H9 (cell line): ENCODE measurements at regions not wholly inside any gene's neighbourhood (a gene's known extent, or its start where the extent isn't known, plus 50 kb on each side); places are given as distances from the start of the nearest gene placed in this dataset.

Experiments used
- DNase-seq: peaks from one replicate; pipeline ENCODE4 v3.0.0-alpha.2; 2017
- H2AFZ ChIP-seq: one replicate; pipeline ENCODE4 v1.6.1; 2013; ENCODE audit warnings: mild to moderate bottlenecking, low read length, control low read depth, moderate library complexity
- H2AK5ac ChIP-seq: 2 replicates; pipeline ENCODE4 v1.6.1; 2013; ENCODE audit warnings: low read length, control low read depth, mixed read lengths; ENCODE audit not compliant: insufficient read length
- H2BK120ac ChIP-seq: one replicate; pipeline ENCODE4 v1.6.1; 2013; ENCODE audit warnings: low read depth, mild to moderate bottlenecking, low read length, control low read depth, inconsistent platforms; ENCODE audit not compliant: poor library complexity, severe bottlenecking
- H2BK12ac ChIP-seq: 2 replicates; pipeline ENCODE4 v1.6.1; 2013; ENCODE audit warnings: low read length, control low read depth, mixed read lengths, low read depth; ENCODE audit not compliant: insufficient read length
- H2BK15ac ChIP-seq: 2 replicates; pipeline ENCODE4 v1.6.1; 2013; ENCODE audit warnings: low read depth, low read length, control low read depth
- H2BK20ac ChIP-seq: one replicate; pipeline ENCODE4 v1.6.1; 2013; ENCODE audit warnings: low read depth, mild to moderate bottlenecking, low read length, control low read depth, inconsistent platforms; ENCODE audit not compliant: poor library complexity, severe bottlenecking
- H2BK5ac ChIP-seq: 2 replicates; pipeline ENCODE4 v1.6.1; 2013; ENCODE audit warnings: low read length, control low read depth, mixed read lengths; ENCODE audit not compliant: insufficient read length
- H3K14ac ChIP-seq: 2 replicates; pipeline ENCODE4 v1.6.1; 2013; ENCODE audit warnings: low read length, control low read depth; ENCODE audit not compliant: insufficient read depth
- H3K18ac ChIP-seq: 2 replicates; pipeline ENCODE4 v1.6.1; 2013; ENCODE audit warnings: low read depth, mild to moderate bottlenecking, mixed read lengths, low read length, control low read depth; ENCODE audit not compliant: insufficient read length
- H3K23ac ChIP-seq: 2 replicates; pipeline ENCODE4 v1.6.1; 2013; ENCODE audit warnings: low read length, control low read depth, mixed read lengths, low read depth; ENCODE audit not compliant: insufficient read length
- H3K23me2 ChIP-seq: 2 replicates; pipeline ENCODE4 v1.6.1; 2013; ENCODE audit warnings: low read depth, mild to moderate bottlenecking, mixed read lengths, low read length, control low read depth; ENCODE audit not compliant: insufficient read length, poor library complexity, severe bottlenecking
- H3K27ac ChIP-seq: 2 replicates; pipeline ENCODE4 v1.5.1; 2013; ENCODE audit warnings: low read length, control low read depth, mixed read lengths, low read depth; ENCODE audit not compliant: insufficient read length
- H3K27me3 ChIP-seq: 2 replicates; pipeline ENCODE4 v1.6.1; 2013; ENCODE audit warnings: low read length, control low read depth, inconsistent platforms; ENCODE audit not compliant: insufficient read depth
- H3K4ac ChIP-seq: 2 replicates; pipeline ENCODE4 v1.6.1; 2013; ENCODE audit warnings: low read depth, mild to moderate bottlenecking, control low read depth, inconsistent platforms, low read length, moderate library complexity
- H3K4me1 ChIP-seq: 2 replicates; pipeline ENCODE4 v1.6.1; 2013; ENCODE audit warnings: low read length, control low read depth, inconsistent platforms; ENCODE audit not compliant: insufficient read depth
- H3K4me2 ChIP-seq: 2 replicates; pipeline ENCODE4 v1.6.1; 2013; ENCODE audit warnings: low read length, control low read depth, mixed read lengths; ENCODE audit not compliant: insufficient read length, insufficient read depth
- H3K56ac ChIP-seq: 2 replicates; pipeline ENCODE4 v1.6.1; 2013; ENCODE audit warnings: low read depth, mild to moderate bottlenecking, mixed read lengths, low read length, control low read depth; ENCODE audit not compliant: insufficient read length
- H3K79me1 ChIP-seq: 2 replicates; pipeline ENCODE4 v1.6.1; 2013; ENCODE audit warnings: low read depth, mild to moderate bottlenecking, moderate library complexity, low read length, control low read depth, inconsistent platforms; ENCODE audit not compliant: insufficient read depth, poor library complexity, severe bottlenecking
- H3K79me2 ChIP-seq: 2 replicates; pipeline ENCODE4 v1.6.1; 2013; ENCODE audit warnings: low read length, control low read depth, inconsistent platforms; ENCODE audit not compliant: insufficient read depth
- H3K9ac ChIP-seq: 2 replicates; pipeline ENCODE4 v1.6.1; 2013; ENCODE audit warnings: low read length, control low read depth, mixed read lengths; ENCODE audit not compliant: insufficient read length; ENCODE audit errors: extremely low read depth
- H3K9me3 ChIP-seq: one replicate; pipeline ENCODE4 v1.6.1; 2013; ENCODE audit warnings: low read depth, low read length, inconsistent platforms; ENCODE audit not compliant: control insufficient read depth
- H3T11ph ChIP-seq: one replicate; pipeline ENCODE4 v1.6.1; 2013; ENCODE audit warnings: mild to moderate bottlenecking, low read length, control low read depth, inconsistent platforms
- H4K20me1 ChIP-seq: one replicate; pipeline ENCODE4 v1.6.1; 2013; ENCODE audit not compliant: control insufficient read depth, insufficient read length, insufficient read depth
- H4K5ac ChIP-seq: 2 replicates; pipeline ENCODE4 v1.6.1; 2013; ENCODE audit warnings: low read depth, mild to moderate bottlenecking, mixed read lengths, low read length, control low read depth; ENCODE audit not compliant: insufficient read length
- H4K8ac ChIP-seq: replicated peaks from 2 replicates; pipeline ENCODE4 v1.6.1; 2013; ENCODE audit warnings: low read length, control low read depth, mixed read lengths, low read depth; ENCODE audit not compliant: insufficient read length
- H4K91ac ChIP-seq: 2 replicates; pipeline ENCODE4 v1.6.1; 2013; ENCODE audit warnings: low read depth, mild to moderate bottlenecking, moderate library complexity, mixed read lengths, low read length, control low read depth; ENCODE audit not compliant: insufficient read length
- H3K27ac Mint-ChIP-seq, 3 experiments: 2 replicates in 2 of 3; 3 replicates in 1 of 3; pipeline ENCODE4 v1.8.0; 2020 to 2021; ENCODE audit warnings: mixed read lengths in 3 of 3, mild to moderate bottlenecking in 1 of 3, moderate library complexity in 1 of 3
- H3K27me3 Mint-ChIP-seq: 2 replicates; pipeline ENCODE4 v1.8.0; 2021; ENCODE audit warnings: low read depth, mild to moderate bottlenecking, moderate library complexity, mixed read lengths
- H3K36me3 Mint-ChIP-seq, 3 experiments: 2 replicates in 2 of 3; 3 replicates in 1 of 3; pipeline ENCODE4 v1.8.0; 2020 to 2021; ENCODE audit warnings: low read depth in 3 of 3, mixed read lengths in 3 of 3; ENCODE audit not compliant: insufficient read depth in 1 of 3
- H3K4me1 Mint-ChIP-seq, 2 experiments: 2 replicates each; pipeline ENCODE4 v1.8.0; 2020; ENCODE audit warnings: mixed read lengths in 2 of 2
- H3K4me3 Mint-ChIP-seq, 2 experiments: 2 replicates in 1 of 2; 3 replicates in 1 of 2; pipeline ENCODE4 v1.8.0; 2020 to 2021; ENCODE audit warnings: mild to moderate bottlenecking in 2 of 2, mixed read lengths in 2 of 2, moderate library complexity in 1 of 2
- H3K9me3 Mint-ChIP-seq, 2 experiments: 2 replicates in 1 of 2; 3 replicates in 1 of 2; pipeline ENCODE4 v1.8.0; 2020; ENCODE audit warnings: mild to moderate bottlenecking in 2 of 2, mixed read lengths in 2 of 2, moderate library complexity in 1 of 2
- WGBS: extraction: QIAGEN DNeasy Blood & Tissue Kit; methylation state at CpG from one replicate; pipeline ENCODE4 v1.1.7; 2013; ENCODE audit warnings: missing lambda C conversion rate, low lambda C conversion rate, mixed read lengths; ENCODE audit not compliant: insufficient read length; ENCODE audit errors: extremely low coverage; 5-methylcytosine and 5-hydroxymethylcytosine counted together
- TF ChIP-seq, protein P1 (sequence below): fragments of 200-600 bp; sonication (generic); conservative IDR thresholded peaks from 3 replicates; pipeline ENCODE4 v1.8.0; 2021; ENCODE audit warnings: antibody characterized with exemption, mild to moderate bottlenecking

DNA sequence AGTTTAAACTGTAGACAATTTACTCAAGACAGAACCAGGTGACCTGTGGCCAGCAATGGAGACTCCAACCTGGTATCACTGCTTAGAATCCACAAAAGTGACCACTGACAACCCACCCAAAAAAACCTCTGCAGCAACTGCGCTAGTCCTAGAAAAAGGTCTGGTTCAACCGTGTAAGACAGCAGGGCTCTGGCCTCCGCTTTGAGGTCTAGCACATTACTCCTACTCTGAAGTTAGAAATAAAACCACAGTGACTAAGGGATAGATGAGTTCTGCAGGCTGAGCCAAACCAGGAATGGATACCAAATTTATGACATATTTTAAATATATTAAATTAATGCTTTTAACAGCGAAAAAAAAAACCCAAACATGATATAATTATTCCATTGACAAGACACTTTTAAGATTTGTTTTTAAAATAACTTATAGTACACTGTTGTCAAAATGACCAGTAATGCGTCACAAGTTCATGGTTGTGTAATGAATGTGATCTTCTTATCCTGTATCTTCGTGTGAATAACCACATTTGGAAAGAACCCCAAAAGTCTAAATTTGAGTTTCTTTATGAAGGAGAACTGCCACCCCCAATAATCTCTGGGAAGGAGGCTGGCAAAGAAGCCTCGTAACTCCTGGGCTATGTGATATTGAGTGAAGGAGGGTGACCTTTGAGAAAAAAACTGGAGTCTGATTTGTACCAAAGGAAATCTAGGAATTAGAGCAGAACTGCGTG, 101.9 kb upstream of the SLC44A1 start:
- Histone ChIP-seq H3K23ac (no peak overlapping the region), H3K18ac (no peak overlapping the region), H4K8ac (no peak overlapping the region), H2BK12ac (no peak overlapping the region), H2BK120ac (no peak overlapping the region), H4K91ac (no peak overlapping the region), H3T11ph (no peak overlapping the region), H3K79me1 (no peaks in the 10 kb centered on the region), H4K20me1 (peaks cover 2% of the 10 kb centered on the region), H3K4me1 (0 out of 2 replicates have a peak, but pooled peaks cover 4% of the 10 kb centered on the region), H3K23me2 (no peaks in the 10 kb centered on the region), H3K56ac (no peak overlapping the region), H3K27me3 (no peaks in the 10 kb centered on the region; the same call in 1 of the 2 replicates), H3K79me2 (no peaks in the 10 kb centered on the region), H2AK5ac (no peak overlapping the region), H2BK20ac (no peak overlapping the region), H3K9ac (no peak overlapping the region), H3K9me3 (no peaks in the 10 kb centered on the region), H4K5ac (no peak overlapping the region), H2AFZ (no peak overlapping the region), H3K4me2 (no peak overlapping the region), H3K27ac (no peak overlapping the region), H2BK15ac (no peak overlapping the region), H3K4ac (no peak overlapping the region), H2BK5ac (no peak overlapping the region), H3K14ac (no peak overlapping the region)
- Mint-ChIP-seq H3K9me3 (no peaks in the 10 kb centered on the region), H3K27ac (peak overlapping the region in 1 of 3 experiments; percentile 67; a peak in 1 of 7 replicates), H3K27me3 (peaks cover 8% of the 10 kb centered on the region), H3K4me1 (peaks cover 33 to 34% of the 10 kb centered on the region in 2 experiments), H3K4me3 (no peak overlapping the region), H3K36me3 (no peaks in the 10 kb centered on the region)
- TF ChIP-seq, protein P1, sequence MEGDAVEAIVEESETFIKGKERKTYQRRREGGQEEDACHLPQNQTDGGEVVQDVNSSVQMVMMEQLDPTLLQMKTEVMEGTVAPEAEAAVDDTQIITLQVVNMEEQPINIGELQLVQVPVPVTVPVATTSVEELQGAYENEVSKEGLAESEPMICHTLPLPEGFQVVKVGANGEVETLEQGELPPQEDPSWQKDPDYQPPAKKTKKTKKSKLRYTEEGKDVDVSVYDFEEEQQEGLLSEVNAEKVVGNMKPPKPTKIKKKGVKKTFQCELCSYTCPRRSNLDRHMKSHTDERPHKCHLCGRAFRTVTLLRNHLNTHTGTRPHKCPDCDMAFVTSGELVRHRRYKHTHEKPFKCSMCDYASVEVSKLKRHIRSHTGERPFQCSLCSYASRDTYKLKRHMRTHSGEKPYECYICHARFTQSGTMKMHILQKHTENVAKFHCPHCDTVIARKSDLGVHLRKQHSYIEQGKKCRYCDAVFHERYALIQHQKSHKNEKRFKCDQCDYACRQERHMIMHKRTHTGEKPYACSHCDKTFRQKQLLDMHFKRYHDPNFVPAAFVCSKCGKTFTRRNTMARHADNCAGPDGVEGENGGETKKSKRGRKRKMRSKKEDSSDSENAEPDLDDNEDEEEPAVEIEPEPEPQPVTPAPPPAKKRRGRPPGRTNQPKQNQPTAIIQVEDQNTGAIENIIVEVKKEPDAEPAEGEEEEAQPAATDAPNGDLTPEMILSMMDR = no peak
- no peak for DNase-seq
- WGBS = no CpG with 5 or more reads among the region's 8 CpGs
